K562 (cell line): ENCODE measurements at regions not wholly inside any gene's neighbourhood (a gene's known extent, or its start where the extent isn't known, plus 50 kb on each side); places are given as distances from the start of the nearest gene placed in this dataset.

Experiments used
- ATAC-seq: fragments of 200-7000 bp; cut with Tn5 transposase; 3 replicates; pipeline ENCODE4 v1.9.1; 2020; ENCODE audit warnings: moderate library complexity
- BruUV-seq: library from RNA; stranded (reverse); fragments of 400-500 nt; replicated peaks from 2 replicates; lab custom pipeline; 2021; lab: Mats Ljungman, UMichigan
- CTCF ChIA-PET: fragments of 300-600 bp; formaldehyde crosslinking; extraction: SDS; loops from one replicate; lab custom pipeline; 2021; ENCODE audit warnings: low intra/inter-chr PET ratio; lab: Yijun Ruan, JAX
- POLR2A ChIA-PET: fragments of 300-600, 350-650 bp; sonication (Branson Sonifier 250); formaldehyde crosslinking; extraction: SDS; loops from one replicate; lab custom pipeline; 2021; ENCODE audit warnings: antibody characterized with exemption, inconsistent platforms; lab: Yijun Ruan, JAX
- DNase-seq, 4 experiments: peaks; one replicate each; pipeline versions ENCODE4 v3.0.0 to v3.0.0-alpha.2; 2011 to 2018; ENCODE audit warnings: low spot score in 3 of 4, mixed read lengths in 3 of 4; ENCODE audit errors: extremely low read depth in 1 of 4
- FAIRE-seq: peaks from 2 replicates; lab custom pipeline; 2011; peaks lifted over from hg19 to GRCh38; lab: Jason Lieb, UNC
- H2AFZ ChIP-seq: 2 replicates; pipeline ENCODE4 v1.6.0; 2011; ENCODE audit warnings: low read depth, low read length, control low read depth, inconsistent platforms
- H3K27ac ChIP-seq: fragments of 200-600 bp; 3 replicates; pipeline ENCODE4 v1.8.0; 2011; ENCODE audit warnings: low read depth, mild to moderate bottlenecking, control low read depth, inconsistent platforms, low read length, moderate library complexity, mixed read lengths; ENCODE audit errors: extremely low read depth
- H3K27me3 ChIP-seq, 2 experiments: fragments of 300-600 bp in 1 of 2; 2 replicates in 1 of 2; 3 replicates in 1 of 2; pipeline versions ENCODE4 v1.6.0 to v1.8.0; 2011; ENCODE audit warnings: inconsistent platforms in 2 of 2, low read length in 2 of 2, mild to moderate bottlenecking in 1 of 2, mixed read lengths in 1 of 2, moderate library complexity in 1 of 2; ENCODE audit not compliant: control insufficient read depth in 2 of 2, insufficient read depth in 2 of 2
- H3K36me3 ChIP-seq: fragments of 300-600 bp; 3 replicates; pipeline ENCODE4 v1.8.0; 2011; ENCODE audit warnings: mild to moderate bottlenecking, low read length, inconsistent platforms; ENCODE audit not compliant: control insufficient read depth, insufficient read depth
- H3K4me1 ChIP-seq, 2 experiments: fragments of 200-600 bp in 1 of 2; replicated peaks in 1 of 2; 2 replicates in 1 of 2; 3 replicates in 1 of 2; pipeline versions ENCODE4 v1.5.1 to v1.8.0; 2011; ENCODE audit warnings: inconsistent platforms in 2 of 2, low read length in 2 of 2, mild to moderate bottlenecking in 1 of 2, mixed read lengths in 1 of 2, moderate library complexity in 1 of 2; ENCODE audit not compliant: control insufficient read depth in 2 of 2, insufficient read depth in 2 of 2
- H3K4me2 ChIP-seq: 2 replicates; pipeline ENCODE4 v1.6.1; 2011; ENCODE audit warnings: low read length, control low read depth, inconsistent platforms, mixed read lengths; ENCODE audit not compliant: insufficient read depth
- H3K4me3 ChIP-seq: fragments of 200-600 bp; sonication (generic), shearing (Covaris generic); 2 replicates; pipeline ENCODE4 v1.5.1; 2016; ENCODE audit warnings: control low read depth, inconsistent platforms
- H3K79me2 ChIP-seq: fragments of 200-600 bp; 3 replicates; pipeline ENCODE4 v1.8.0; 2011; ENCODE audit warnings: low read length, inconsistent platforms; ENCODE audit not compliant: control insufficient read depth, insufficient read depth
- H3K9ac ChIP-seq, 2 experiments: 2 replicates each; pipeline versions ENCODE4 v1.6.0 to v1.6.1; 2011; ENCODE audit warnings: low read depth in 2 of 2, low read length in 2 of 2, control low read depth in 1 of 2, inconsistent platforms in 1 of 2, mild to moderate bottlenecking in 1 of 2, mixed read lengths in 1 of 2; ENCODE audit not compliant: insufficient read depth in 1 of 2
- H3K9me1 ChIP-seq: one replicate; pipeline ENCODE4 v1.6.0; 2011; ENCODE audit warnings: inconsistent platforms, mild to moderate bottlenecking, low read length, moderate library complexity; ENCODE audit not compliant: control insufficient read depth, insufficient read depth
- H3K9me3 ChIP-seq: replicated peaks from 2 replicates; pipeline ENCODE4 v1.5.1; 2011; ENCODE audit warnings: low read depth, low read length, inconsistent platforms; ENCODE audit not compliant: control insufficient read depth, insufficient read depth
- H4K20me1 ChIP-seq: replicated peaks from 2 replicates; pipeline ENCODE4 v1.6.1; 2011; ENCODE audit warnings: low read length, inconsistent platforms, mixed read lengths; ENCODE audit not compliant: control insufficient read depth, insufficient read depth
- ATF6 ChIP-seq: sonication (generic); formaldehyde crosslinking; IDR thresholded peaks from 2 replicates; pipeline ENCODE4 v1.4.0; 2020; ENCODE audit warnings: mild to moderate bottlenecking, missing genetic modification reagents
- HMGXB4 ChIP-seq: sonication (generic); formaldehyde crosslinking; IDR thresholded peaks from 2 replicates; pipeline ENCODE4 v1.8.1; 2023; ENCODE audit warnings: mild to moderate bottlenecking, missing genetic modification reagents
- RFX1 ChIP-seq: fragments of 450-650 bp; IDR thresholded peaks from 2 replicates; pipeline ENCODE4 v1.6.1; 2016; ENCODE audit warnings: mild to moderate bottlenecking, moderate library complexity
- WGBS: fragments of 100-300 bp; shearing (Covaris generic); methylation state at CpG from one replicate; pipeline ENCODE4 v1.1.6; 2016; ENCODE audit warnings: low coverage, mixed read lengths; ENCODE audit not compliant: insufficient coverage; ENCODE audit errors: missing lambda C conversion rate; 5-methylcytosine and 5-hydroxymethylcytosine counted together
- in situ Hi-C: fragments of 300-500 bp; cut with MboI; formaldehyde crosslinking; loops from 4 replicates; pipeline ENCODE4 v1.15.0; 2018; ENCODE audit warnings: inconsistent platforms, mixed read lengths
- intact Hi-C: fragments of 100-400 bp; cut with micrococcal nuclease; formaldehyde crosslinking; loops from 2 replicates; pipeline ENCODE4 v1.14.2; 2022

- no TSS peak for BruUV-seq
- Histone ChIP-seq H3K27me3 (no peaks in the 10 kb centered on the region), H2AFZ (no peak overlapping the region), H3K27ac (no peak overlapping the region), H3K36me3 (no peaks in the 10 kb centered on the region), H3K9ac (no peak overlapping the region), H3K4me2 (no peak overlapping the region), H3K4me3 (no peak overlapping the region), H4K20me1 (no peaks in the 10 kb centered on the region), H3K9me3 (no peaks in the 10 kb centered on the region), H3K4me1 (no peaks in the 10 kb centered on the region), H3K9me1 (no peaks in the 10 kb centered on the region), H3K79me2 (no peaks in the 10 kb centered on the region)
- FAIRE-seq (no peak), DNase-seq (no peak), ATAC-seq (no peak)
- ChIA-PET CTCF (no interaction called here), POLR2A (interaction anchor here (0.6 kb wide), 2 partner anchors 532 to 705 kb away, joined by 3 to 5 read pairs; no protein-coding TSS in a partner anchor)
- intact Hi-C loops (no loop called here), in situ Hi-C loops (no loop called here)
- WGBS: 7% methylated on average over 2 of the region's 3 CpGs
- TF ChIP-seq HMGXB4 (CRISPR knock-in tag) (no peak), ATF6 (CRISPR knock-in tag) (no peak), RFX1 (no peak)
These were observed 86.6 kb downstream of the NOC3L start for GRCh38 chr10:94276140-94276539.
